ENCODE measurements at regions not wholly inside any gene's neighbourhood (a gene's known extent, or its start where the extent isn't known, plus 50 kb on each side); places are given as distances from the start of the nearest gene placed in this dataset.
A peak's percentile ranks its signal among the peaks of the same experiment; 100 is the strongest.

DNA sequence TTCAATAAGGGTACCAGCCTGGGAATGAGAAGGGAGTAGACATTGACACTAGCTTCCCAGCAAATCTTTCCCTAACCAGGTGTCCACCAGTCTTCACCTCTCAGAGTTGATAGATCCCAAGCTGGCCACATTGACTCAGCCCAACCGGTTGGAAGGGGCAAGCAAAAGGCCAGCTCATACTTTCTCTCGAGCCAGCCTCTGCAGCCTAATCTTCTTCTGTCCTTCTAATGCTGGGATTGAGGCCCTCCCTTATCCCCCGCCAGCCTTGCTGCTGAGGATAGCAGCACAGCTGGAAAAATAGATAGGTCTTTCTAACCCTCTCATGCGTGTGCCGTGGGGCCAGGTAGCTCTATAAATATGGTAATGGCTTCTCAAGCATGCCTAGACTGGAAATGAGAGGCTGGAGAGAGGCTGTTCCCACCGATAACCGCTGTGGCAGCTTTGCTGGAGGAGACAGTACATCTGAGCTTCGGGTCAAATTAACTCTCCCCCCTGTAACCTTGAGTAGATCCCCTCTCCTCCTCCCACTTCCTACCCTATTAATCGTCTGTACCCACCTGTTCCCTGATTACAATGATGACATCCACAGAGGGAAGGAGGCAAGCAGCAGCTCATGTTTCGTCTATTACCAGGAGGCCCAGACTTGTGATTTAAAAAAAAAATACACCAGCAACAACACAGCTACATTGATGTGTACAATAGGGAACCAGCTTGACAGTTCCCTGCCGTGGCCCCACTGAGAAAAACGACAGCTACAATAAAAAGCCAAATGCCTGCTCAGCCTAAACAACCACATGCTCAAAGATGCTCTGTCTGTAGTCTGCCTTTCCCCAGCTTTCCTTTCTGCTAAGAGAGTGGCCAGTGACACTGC is 219.9 kb upstream of the BRINP1 start:
- TF ChIP-seq, protein P1, sequence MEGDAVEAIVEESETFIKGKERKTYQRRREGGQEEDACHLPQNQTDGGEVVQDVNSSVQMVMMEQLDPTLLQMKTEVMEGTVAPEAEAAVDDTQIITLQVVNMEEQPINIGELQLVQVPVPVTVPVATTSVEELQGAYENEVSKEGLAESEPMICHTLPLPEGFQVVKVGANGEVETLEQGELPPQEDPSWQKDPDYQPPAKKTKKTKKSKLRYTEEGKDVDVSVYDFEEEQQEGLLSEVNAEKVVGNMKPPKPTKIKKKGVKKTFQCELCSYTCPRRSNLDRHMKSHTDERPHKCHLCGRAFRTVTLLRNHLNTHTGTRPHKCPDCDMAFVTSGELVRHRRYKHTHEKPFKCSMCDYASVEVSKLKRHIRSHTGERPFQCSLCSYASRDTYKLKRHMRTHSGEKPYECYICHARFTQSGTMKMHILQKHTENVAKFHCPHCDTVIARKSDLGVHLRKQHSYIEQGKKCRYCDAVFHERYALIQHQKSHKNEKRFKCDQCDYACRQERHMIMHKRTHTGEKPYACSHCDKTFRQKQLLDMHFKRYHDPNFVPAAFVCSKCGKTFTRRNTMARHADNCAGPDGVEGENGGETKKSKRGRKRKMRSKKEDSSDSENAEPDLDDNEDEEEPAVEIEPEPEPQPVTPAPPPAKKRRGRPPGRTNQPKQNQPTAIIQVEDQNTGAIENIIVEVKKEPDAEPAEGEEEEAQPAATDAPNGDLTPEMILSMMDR (IDR thresholded peaks at IDR 0.05; ENCODE audit: low read depth, low read length, missing control alignments), result no peak
- no peak overlapping the region for H3K4me3 ChIP-seq (ENCODE audit: low read depth, low read length)
- no peak for DNase-seq (ENCODE audit: low read depth)

DNA sequence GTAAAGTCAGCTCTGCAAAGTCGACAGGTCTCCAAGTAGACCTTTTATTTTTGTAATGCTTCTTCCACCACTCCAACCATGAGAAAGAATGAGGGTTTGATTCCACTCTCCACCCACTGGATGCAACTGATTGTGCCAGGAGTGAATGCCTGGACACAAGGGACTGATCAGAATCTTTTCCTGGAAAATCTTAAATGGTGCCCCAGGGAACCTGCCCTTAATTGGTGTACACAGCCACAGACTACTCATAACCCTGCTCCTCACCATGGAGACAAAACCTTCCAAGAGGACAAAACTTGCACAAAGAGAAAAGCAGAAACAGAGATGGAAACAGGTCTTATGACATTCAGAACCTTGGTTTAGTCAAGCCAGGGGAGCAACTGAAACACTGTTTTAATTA is 208.6 kb upstream of the BRINP1 start:
- TF ChIP-seq, protein P1 (IDR thresholded peaks at IDR 0.05; ENCODE audit: low read depth, low read length, missing control alignments), result no peak
- no peak overlapping the region for H3K4me3 ChIP-seq (ENCODE audit: low read depth, low read length)
- DNase-seq (ENCODE audit: low read depth), result no peak

DNA sequence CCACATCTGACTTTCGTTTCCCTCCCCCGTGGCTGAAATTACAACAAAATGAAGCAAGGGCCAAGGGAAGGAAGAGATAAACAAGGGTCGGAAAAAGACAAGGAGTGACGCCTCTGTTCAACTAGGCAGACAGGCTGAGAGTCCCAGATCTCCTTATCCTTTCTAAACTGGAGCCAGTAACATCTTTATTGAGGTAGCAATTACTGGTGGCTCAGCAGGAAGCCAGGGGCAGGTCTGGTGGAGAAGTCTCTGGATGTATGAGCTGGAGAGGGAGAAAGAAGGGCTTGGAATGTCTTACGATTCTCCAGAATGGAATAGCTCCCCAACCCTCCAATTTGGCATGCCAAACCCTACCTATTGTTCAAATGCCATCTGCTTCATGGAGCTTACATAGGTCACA is 190.8 kb upstream of the BRINP1 start:
- TF ChIP-seq, protein P1 (IDR thresholded peaks at IDR 0.05; ENCODE audit: low read depth, low read length, missing control alignments), result no peak
- DNase-seq (ENCODE audit: low read depth), result no peak
- H3K4me3 ChIP-seq (ENCODE audit: low read depth, low read length), result no peak overlapping the region

DNA sequence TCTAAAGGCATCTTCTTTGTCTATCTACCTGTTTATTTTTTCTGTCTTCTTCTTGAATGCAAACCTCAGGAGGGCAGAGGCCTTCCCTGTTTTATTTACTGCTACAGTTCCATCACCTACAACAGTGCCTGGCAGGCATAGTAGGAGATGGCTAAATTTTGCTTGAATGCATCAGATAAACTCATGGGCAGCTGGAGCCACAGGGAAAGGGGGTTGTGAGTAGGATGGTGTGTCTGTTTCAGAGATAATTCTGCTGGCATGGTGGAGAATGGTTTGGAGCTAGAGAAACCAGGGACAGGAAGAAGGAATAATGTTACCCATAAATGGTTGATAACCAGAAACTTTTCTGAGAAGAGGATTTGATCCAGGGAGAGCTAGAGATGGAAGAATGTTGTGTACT is 189.8 kb upstream of the BRINP1 start:
- no peak for DNase-seq (ENCODE audit: low read depth)
- H3K4me3 ChIP-seq (ENCODE audit: low read depth, low read length), result no peak overlapping the region
- TF ChIP-seq, protein P1 (IDR thresholded peaks at IDR 0.05; ENCODE audit: low read depth, low read length, missing control alignments), result no peak

DNA sequence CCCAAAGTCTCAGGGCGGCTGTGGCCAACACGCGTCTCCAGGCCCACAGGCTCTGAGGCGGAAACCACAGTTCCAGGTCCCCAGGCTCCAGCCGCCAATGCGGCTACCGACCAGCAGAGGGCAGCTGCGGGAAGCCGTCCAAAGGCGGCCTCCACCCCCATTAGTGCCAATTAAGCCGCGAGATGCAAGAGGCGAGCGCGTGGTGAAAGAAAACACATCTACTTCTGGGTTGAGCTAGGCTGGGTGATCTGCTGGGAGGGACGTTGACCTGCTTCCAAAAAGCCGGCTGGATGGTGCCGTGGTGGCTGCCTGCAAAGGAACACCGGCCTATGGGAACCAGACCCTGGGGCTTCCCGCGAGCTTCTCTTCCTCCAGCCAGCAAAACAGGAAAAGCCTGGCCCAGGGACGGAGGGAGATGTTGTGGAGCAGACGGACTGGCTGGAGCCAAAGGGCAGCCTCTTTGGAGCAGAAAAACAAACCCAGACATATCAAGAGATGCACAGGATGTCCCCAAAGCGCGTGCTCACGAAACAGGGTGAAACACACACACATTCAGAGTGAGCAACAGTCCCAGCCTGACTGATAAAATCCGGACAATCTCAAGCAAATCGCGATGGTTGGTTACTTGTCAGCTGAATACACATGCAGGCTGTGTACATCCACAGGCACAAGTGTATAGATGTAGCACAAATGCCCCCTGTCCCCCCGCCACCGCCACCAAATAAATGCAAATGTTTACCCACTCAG is 187.1 kb upstream of the BRINP1 start:
- H3K4me3 ChIP-seq (ENCODE audit: low read depth, low read length), result no peak overlapping the region

DNA sequence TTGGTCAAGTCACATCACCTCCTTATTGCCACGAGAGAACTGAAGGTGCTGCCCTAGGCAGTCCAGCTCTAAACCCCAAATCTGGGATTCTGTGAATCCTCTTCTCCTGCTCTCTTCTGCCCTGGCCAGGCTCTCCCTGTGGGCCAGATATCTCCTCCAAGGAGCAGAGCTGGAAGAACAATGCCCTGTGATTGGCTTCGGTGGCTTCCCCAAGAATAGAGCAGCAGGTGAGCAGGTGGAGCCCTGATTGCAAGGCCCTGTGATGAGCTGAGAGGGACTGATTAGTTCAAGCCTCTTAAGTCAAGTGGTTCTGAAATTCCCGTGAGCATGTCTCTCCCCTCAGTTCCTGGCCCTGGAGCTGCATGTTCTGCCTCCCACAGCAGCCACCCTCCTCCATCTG is 175.3 kb upstream of the BRINP1 start:
- H3K4me3 ChIP-seq (ENCODE audit: low read depth, low read length), result no peak overlapping the region
- TF ChIP-seq, protein P1 (IDR thresholded peaks at IDR 0.05; ENCODE audit: low read depth, low read length, missing control alignments), result no peak
- no peak for DNase-seq (ENCODE audit: low read depth)

More for the DNA sequence above, 187.1 kb upstream of the BRINP1 start:
- DNase-seq (ENCODE audit: low read depth), result no peak
- TF ChIP-seq, protein P1 (IDR thresholded peaks at IDR 0.05; ENCODE audit: low read depth, low read length, missing control alignments), result peak; percentile 94
